COR-L47 (cell line): ENCODE measurements at regions not wholly inside any gene's neighbourhood (a gene's known extent, or its start where the extent isn't known, plus 50 kb on each side); places are given as distances from the start of the nearest gene placed in this dataset.
A peak's percentile ranks its signal among the peaks of the same experiment; 100 is the strongest.
"Not testable (repeated sequence)": the region's sequence is repeated elsewhere in the genome, so short reads cannot be mapped to it uniquely, and the experiment has no call there.

ENCODE experiments used
- DNase-seq: peaks from one replicate; lab custom pipeline; 2025; lab: John Stamatoyannopoulos, UW

- no peak for DNase-seq
Measured at GRCh38 chr6:63014290-63014689, 197.0 kb upstream of the FKBP1C start.

DNA sequence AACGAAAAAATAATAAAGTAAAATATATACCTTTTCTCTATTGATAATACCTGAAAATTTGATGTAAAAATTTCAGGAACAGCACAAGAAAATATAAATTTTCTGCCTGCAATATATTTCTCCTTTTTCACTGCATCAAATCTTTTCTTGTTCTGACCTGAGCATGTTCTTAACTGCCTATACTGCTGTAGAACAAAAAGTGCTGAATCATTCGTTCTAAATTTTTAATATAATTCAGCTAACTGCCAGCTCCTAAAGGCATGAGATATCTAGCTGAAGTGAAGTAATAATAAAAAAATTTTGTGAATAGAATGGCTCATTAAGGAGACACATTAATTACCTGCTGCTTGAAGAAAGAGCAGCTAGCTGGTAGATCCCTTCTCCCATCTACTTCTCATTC lies 188.6 kb upstream of the FKBP1C start:
- DNase-seq, result no peak

GRCh38 chr6:63023726-63024125 lies 187.5 kb upstream of the FKBP1C start:
- peak; percentile 1 for DNase-seq

- DNase-seq, result no peak
Measured at GRCh38 chr6:63049216-63049615, 162.1 kb upstream of the FKBP1C start.

- not testable (repeated sequence) for DNase-seq
Measured at GRCh38 chr6:63053206-63053605, 158.1 kb upstream of the FKBP1C start.

- DNase-seq, result no peak
Measured at GRCh38 chr6:63058601-63059000, 152.7 kb upstream of the FKBP1C start.

- no peak for DNase-seq
Measured at GRCh38 chr6:63063631-63064271, 147.5 kb upstream of the FKBP1C start.

DNA sequence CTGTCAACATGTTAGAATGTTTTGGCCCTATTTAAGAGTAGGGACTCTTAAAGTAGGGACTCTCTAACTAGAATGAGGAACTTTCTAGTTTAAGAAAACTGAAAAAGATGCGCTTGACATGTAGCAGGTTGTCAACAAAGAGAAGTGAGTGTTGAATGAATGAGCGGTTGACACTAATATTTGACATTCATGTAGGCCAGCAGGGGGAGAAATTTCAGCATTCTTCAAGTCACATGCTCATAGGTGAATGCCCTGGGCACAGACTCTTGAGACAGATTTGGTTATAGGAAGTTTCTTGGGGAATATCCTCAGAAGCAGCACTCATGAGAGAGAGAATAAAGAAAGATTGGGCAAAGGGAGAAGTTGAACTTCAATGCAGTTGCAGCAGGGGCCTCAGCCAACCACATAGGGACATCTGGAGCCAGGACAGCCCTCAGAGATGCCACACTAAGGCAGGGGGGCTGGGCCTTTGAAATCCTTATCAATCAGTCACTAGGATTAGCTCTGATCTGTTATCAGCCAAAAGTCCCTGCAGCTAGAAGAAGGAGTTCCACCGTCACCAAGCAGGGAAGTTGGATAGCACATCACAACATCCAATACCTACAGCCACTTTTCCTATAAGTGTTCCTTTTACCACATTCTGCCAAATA lies 145.1 kb upstream of the FKBP1C start:
- DNase-seq, result no peak

DNA sequence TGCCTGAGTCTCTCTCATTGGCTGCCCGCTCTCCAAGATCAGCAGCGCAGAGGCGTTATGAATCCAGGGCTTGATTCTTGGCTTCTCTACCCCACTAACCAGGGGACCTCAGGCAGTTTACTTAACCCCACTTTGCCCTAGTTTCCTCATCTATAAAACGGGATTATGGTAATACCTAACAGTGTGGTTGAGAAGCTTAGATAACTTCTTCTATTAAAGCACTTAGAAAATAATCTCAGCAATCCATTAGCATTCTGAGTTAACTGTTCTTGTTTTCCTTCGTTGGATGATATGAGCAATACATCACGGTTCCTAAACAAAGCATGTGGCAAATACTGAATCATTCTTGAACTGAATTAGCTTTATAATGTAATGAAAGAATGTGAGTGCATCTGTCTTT lies 116.3 kb upstream of the FKBP1C start:
- DNase-seq, result no peak

- DNase-seq, result no peak
Measured at GRCh38 chr6:63097222-63097621, 114.0 kb upstream of the FKBP1C start.

DNA sequence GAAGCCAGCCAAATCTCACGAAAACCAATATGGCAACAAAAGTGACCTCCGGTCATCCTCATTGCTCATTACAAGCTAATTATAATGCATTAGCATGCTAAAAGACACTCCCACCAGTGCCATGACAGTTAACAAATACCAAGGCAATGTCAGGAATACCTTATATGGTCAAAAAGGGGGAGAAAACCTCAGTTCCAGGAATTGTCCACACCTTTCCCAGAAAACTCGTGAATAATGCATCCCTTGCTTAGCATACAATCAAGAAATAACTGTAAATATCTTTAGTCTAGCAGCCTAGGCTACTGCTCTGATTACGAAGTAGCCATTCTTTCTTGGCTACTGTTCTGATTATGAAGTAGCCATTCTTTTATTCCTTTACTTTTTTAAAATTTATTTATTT lies 112.5 kb upstream of the FKBP1C start:
- no peak for DNase-seq

- no peak for DNase-seq
Measured at GRCh38 chr6:63099772-63100459, 111.4 kb upstream of the FKBP1C start.

GRCh38 chr6:63114610-63115211 lies 96.6 kb upstream of the FKBP1C start:
- no peak for DNase-seq

DNA sequence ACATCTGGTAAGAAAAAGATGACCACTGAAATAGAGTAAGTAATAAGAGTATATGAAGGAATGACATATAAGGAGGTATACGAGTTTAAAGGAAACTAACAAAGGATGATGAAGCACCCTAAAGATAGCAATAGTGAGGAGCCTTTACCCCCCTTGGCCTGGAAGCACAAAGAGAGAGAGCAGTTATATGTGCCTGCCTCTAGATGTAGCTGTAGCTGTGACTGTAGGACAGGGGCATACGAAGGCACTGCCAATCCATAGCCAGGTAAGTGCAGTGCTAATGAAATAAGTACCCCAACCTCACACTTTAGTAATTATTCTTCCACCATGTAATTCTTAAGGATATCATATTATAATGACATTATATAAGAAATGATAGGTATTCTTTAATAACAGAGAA lies 90.1 kb upstream of the FKBP1C start:
- DNase-seq, result no peak

- no peak for DNase-seq
Measured at GRCh38 chr6:63140114-63140513, 71.2 kb upstream of the FKBP1C start.

DNA sequence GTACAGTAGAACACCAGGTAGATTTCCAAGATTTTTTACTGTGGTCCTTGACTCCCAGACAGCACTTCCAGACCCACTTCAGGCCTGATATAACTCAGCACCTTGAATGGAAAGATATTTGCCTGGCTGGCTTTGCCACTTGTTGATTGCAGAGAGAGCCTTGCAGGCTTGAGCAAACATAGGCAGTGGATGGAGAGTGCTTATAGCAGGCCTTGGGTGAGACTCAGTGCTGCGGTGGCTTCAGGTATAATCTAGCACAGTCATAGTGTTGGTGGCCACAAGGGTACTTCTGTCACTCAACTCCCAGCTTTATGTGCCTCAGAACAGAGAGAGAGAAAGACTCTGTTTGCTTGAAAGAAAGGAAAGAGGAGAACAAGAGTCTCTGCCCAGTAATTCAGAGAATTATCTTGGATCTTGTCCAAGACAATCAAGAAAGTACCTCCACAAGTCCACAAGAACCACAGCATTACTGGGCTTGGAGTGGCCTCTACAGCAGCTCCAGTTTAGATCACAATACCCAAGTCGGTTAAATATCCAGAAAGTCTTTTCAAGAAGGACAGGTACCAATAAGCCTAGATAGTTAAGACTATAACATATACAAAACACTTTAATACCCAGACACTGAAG lies 70.5 kb upstream of the FKBP1C start:
- no peak for DNase-seq

GRCh38 chr6:63149730-63150129 lies 61.5 kb upstream of the FKBP1C start:
- DNase-seq, result no peak

- no peak for DNase-seq
Measured at GRCh38 chr6:63154535-63154934, 56.7 kb upstream of the FKBP1C start.
